ENCODE measurements at regions not wholly inside any gene's neighbourhood (a gene's known extent, or its start where the extent isn't known, plus 50 kb on each side); places are given as distances from the start of the nearest gene placed in this dataset.

- Histone ChIP-seq H4K20me1 (ENCODE audit: control insufficient read depth, insufficient read depth, insufficient read length) (no peaks in the 10 kb centered on the region), H3K23ac (ENCODE audit: insufficient read length, low read depth, low read length) (no peak overlapping the region), H2BK20ac (ENCODE audit: low read depth, low read length, poor library complexity, severe bottlenecking) (no peak overlapping the region), H4K8ac (replicated peaks; ENCODE audit: insufficient read length, low read depth, low read length) (no peak overlapping the region), H3K79me1 (ENCODE audit: insufficient read depth, low read depth, low read length, poor library complexity, severe bottlenecking) (no peaks in the 10 kb centered on the region), H3K56ac (ENCODE audit: insufficient read length, low read depth, low read length) (no peak overlapping the region), H3K79me2 (ENCODE audit: insufficient read depth, low read length) (no peaks in the 10 kb centered on the region), H3K9ac (ENCODE audit: extremely low read depth, insufficient read length, low read length) (no peak overlapping the region), H3K23me2 (ENCODE audit: insufficient read length, low read depth, low read length, poor library complexity, severe bottlenecking) (no peaks in the 10 kb centered on the region), H3K4me1 (ENCODE audit: insufficient read depth, low read length) (peaks cover 5% of the 10 kb centered on the region; the same call in 1 of the 2 replicates), H3K18ac (ENCODE audit: insufficient read length, low read depth, low read length) (no peak overlapping the region), H3K4ac (ENCODE audit: low read depth, low read length) (no peak overlapping the region), H4K91ac (ENCODE audit: insufficient read length, low read depth, low read length) (no peak overlapping the region), H3K4me2 (ENCODE audit: insufficient read depth, insufficient read length, low read length) (no peak overlapping the region), H3K14ac (ENCODE audit: insufficient read depth, low read length) (no peak overlapping the region), H3K9me3 (ENCODE audit: control insufficient read depth, low read depth, low read length) (no peaks in the 10 kb centered on the region), H2BK12ac (ENCODE audit: insufficient read length, low read depth, low read length) (no peak overlapping the region), H3K27ac (ENCODE audit: insufficient read length, low read depth, low read length) (no peak overlapping the region), H3K27me3 (ENCODE audit: insufficient read depth, low read length) (no peaks in the 10 kb centered on the region), H2AK5ac (ENCODE audit: insufficient read length, low read length) (no peak overlapping the region), H2AFZ (ENCODE audit: low read length) (no peak overlapping the region), H2BK120ac (ENCODE audit: low read depth, low read length, poor library complexity, severe bottlenecking) (no peak overlapping the region), H2BK5ac (ENCODE audit: insufficient read length, low read length) (no peak overlapping the region), H3T11ph (ENCODE audit: low read length) (no peak overlapping the region), H2BK15ac (ENCODE audit: low read depth, low read length) (no peak overlapping the region), H4K5ac (ENCODE audit: insufficient read length, low read depth, low read length) (no peak overlapping the region)
- H3K4me3 Mint-ChIP-seq = no peak overlapping the region
- TF ChIP-seq CTCF (conservative IDR thresholded peaks at IDR 0.05) = no peak
- H3K27ac Mint-ChIP-seq = no peak overlapping the region
- WGBS (ENCODE audit: extremely low coverage, insufficient read length, low lambda C conversion rate) = no CpG with 5 or more reads among the region's 1 CpG
- no peak for DNase-seq
- peaks cover 31 to 33% of the 10 kb centered on the region in 2 experiments for H3K4me1 Mint-ChIP-seq
- no peaks in the 10 kb centered on the region for H3K36me3 Mint-ChIP-seq (ENCODE audit: insufficient read depth in 1 of 3, low read depth in 3 of 3)
- H3K27me3 Mint-ChIP-seq (ENCODE audit: low read depth) = no peaks in the 10 kb centered on the region
- no peaks in the 10 kb centered on the region for H3K9me3 Mint-ChIP-seq
Observed at GRCh38 chr5:7075470-7075869, 320.5 kb upstream of the ADCY2 start.

Measured in H9 (cell line).